ENCODE measurements at regions not wholly inside any gene's neighbourhood (a gene's known extent, or its start where the extent isn't known, plus 50 kb on each side); places are given as distances from the start of the nearest gene placed in this dataset.

DNA sequence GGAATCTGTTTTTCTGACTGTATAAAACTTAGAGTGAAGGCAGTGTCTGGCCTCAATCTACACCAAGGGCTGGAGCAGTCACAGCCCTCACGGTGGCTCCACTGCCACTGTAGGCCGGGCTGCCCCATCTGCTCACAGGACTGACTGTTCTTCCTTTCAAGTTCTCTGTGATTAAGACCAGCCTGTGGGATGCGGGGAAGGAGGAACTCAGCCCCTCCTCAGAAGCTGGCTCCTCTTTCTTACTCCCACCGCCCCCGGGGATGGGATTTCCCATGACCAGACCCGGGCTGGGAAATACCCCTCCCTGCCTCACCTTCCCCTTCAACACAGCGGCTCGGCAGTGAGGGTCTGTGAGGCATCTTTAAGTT lies 106.0 kb downstream of the COPS8 start:
- Histone ChIP-seq H3K4me3 (replicated peaks; ENCODE audit: insufficient read depth, low read length) (no peak overlapping the region), H3K27ac (replicated peaks) (no peak overlapping the region), H3K27me3 (ENCODE audit: insufficient read depth, poor library complexity, severe bottlenecking) (no peaks in the 10 kb centered on the region)
- DNase-seq (ENCODE audit: low read depth in 1 of 2, low spot score in 1 of 2), result no peak
- TF ChIP-seq, protein P1, sequence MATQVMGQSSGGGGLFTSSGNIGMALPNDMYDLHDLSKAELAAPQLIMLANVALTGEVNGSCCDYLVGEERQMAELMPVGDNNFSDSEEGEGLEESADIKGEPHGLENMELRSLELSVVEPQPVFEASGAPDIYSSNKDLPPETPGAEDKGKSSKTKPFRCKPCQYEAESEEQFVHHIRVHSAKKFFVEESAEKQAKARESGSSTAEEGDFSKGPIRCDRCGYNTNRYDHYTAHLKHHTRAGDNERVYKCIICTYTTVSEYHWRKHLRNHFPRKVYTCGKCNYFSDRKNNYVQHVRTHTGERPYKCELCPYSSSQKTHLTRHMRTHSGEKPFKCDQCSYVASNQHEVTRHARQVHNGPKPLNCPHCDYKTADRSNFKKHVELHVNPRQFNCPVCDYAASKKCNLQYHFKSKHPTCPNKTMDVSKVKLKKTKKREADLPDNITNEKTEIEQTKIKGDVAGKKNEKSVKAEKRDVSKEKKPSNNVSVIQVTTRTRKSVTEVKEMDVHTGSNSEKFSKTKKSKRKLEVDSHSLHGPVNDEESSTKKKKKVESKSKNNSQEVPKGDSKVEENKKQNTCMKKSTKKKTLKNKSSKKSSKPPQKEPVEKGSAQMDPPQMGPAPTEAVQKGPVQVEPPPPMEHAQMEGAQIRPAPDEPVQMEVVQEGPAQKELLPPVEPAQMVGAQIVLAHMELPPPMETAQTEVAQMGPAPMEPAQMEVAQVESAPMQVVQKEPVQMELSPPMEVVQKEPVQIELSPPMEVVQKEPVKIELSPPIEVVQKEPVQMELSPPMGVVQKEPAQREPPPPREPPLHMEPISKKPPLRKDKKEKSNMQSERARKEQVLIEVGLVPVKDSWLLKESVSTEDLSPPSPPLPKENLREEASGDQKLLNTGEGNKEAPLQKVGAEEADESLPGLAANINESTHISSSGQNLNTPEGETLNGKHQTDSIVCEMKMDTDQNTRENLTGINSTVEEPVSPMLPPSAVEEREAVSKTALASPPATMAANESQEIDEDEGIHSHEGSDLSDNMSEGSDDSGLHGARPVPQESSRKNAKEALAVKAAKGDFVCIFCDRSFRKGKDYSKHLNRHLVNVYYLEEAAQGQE (IDR thresholded peaks at IDR 0.05; ENCODE audit: insufficient replicate concordance, low read depth), result no peak
- TF ChIP-seq CTCF (IDR thresholded peaks at IDR 0.05; ENCODE audit: insufficient read depth, low read length), result no peak
- TF ChIP-seq SPI1 (IDR thresholded peaks at IDR 0.05; ENCODE audit: borderline replicate concordance, low read depth), result no peak
- no peak for TF ChIP-seq GABPA (IDR thresholded peaks at IDR 0.05; ENCODE audit: low read depth)
- TF ChIP-seq POLR2AphosphoS5 (IDR thresholded peaks at IDR 0.05; ENCODE audit: low read depth), result no peak

GRCh38 chr2:237192881-237193280 lies 107.2 kb downstream of the COPS8 start:
- Histone ChIP-seq H3K4me3 (replicated peaks; ENCODE audit: insufficient read depth, low read length) (no peak overlapping the region), H3K27ac (replicated peaks) (no peak overlapping the region), H3K27me3 (ENCODE audit: insufficient read depth, poor library complexity, severe bottlenecking) (no peaks in the 10 kb centered on the region)
- TF ChIP-seq, protein P1 (IDR thresholded peaks at IDR 0.05; ENCODE audit: insufficient replicate concordance, low read depth), result no peak
- no peak for TF ChIP-seq CTCF (IDR thresholded peaks at IDR 0.05; ENCODE audit: insufficient read depth, low read length)
- TF ChIP-seq POLR2AphosphoS5 (IDR thresholded peaks at IDR 0.05; ENCODE audit: low read depth), result no peak
- no peak for TF ChIP-seq SPI1 (IDR thresholded peaks at IDR 0.05; ENCODE audit: borderline replicate concordance, low read depth)
- no peak for TF ChIP-seq GABPA (IDR thresholded peaks at IDR 0.05; ENCODE audit: low read depth)
- no peak for DNase-seq (ENCODE audit: low read depth in 1 of 2, low spot score in 1 of 2)

- H3K27me3 ChIP-seq (ENCODE audit: insufficient read depth, poor library complexity, severe bottlenecking), result no peaks in the 10 kb centered on the region
- H3K4me3 ChIP-seq (replicated peaks; ENCODE audit: insufficient read depth, low read length), result no peak overlapping the region
- DNase-seq (ENCODE audit: low read depth in 1 of 2, low spot score in 1 of 2), result no peak
- no peak overlapping the region for H3K27ac ChIP-seq (replicated peaks)
- TF ChIP-seq SPI1 (IDR thresholded peaks at IDR 0.05; ENCODE audit: borderline replicate concordance, low read depth), result no peak
- TF ChIP-seq, protein P1 (IDR thresholded peaks at IDR 0.05; ENCODE audit: insufficient replicate concordance, low read depth), result no peak
- TF ChIP-seq CTCF (IDR thresholded peaks at IDR 0.05; ENCODE audit: insufficient read depth, low read length), result no peak
- no peak for TF ChIP-seq POLR2AphosphoS5 (IDR thresholded peaks at IDR 0.05; ENCODE audit: low read depth)
- no peak for TF ChIP-seq GABPA (IDR thresholded peaks at IDR 0.05; ENCODE audit: low read depth)
Measured at GRCh38 chr2:237193436-237193835, 107.7 kb downstream of the COPS8 start.
